ENCODE measurements at regions not wholly inside any gene's neighbourhood (a gene's known extent, or its start where the extent isn't known, plus 50 kb on each side); places are given as distances from the start of the nearest gene placed in this dataset.

- no peak overlapping the region for H3K4me3 Mint-ChIP-seq
- H3K9me3 ChIP-seq (ENCODE audit: control insufficient read depth, low read length, poor library complexity, severe bottlenecking): no peaks in the 10 kb centered on the region
- ATAC-seq: no peak
- no peak overlapping the region for H3K27ac Mint-ChIP-seq
- H3K36me3 Mint-ChIP-seq (ENCODE audit: low read depth): peaks cover 6% of the 10 kb centered on the region
- H3K4me1 Mint-ChIP-seq: no peaks in the 10 kb centered on the region
- H3K27me3 Mint-ChIP-seq: peaks cover 52% of the 10 kb centered on the region
- DNase-seq: no peak
These were observed 161.8 kb upstream of the CLINT1 start for GRCh38 chr5:158020555-158021418.

DNA sequence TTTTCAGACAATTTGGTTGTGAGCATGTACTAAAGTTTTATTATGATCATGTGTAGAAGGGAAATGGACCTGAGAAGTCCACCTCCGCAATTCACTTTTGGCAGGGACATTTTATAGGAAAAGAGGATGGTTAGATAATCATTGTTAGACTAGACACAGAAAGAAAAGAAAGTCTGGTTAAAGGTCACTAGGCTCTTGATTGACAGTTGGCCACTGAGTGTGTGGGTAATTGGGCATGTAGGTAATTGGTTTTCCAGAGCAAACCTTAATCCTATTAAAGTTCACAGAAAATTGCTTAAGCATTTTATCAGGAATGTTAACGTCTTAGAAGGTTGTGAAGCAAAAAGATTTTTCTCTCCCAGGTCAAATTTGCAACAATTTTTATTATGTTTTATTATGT lies 158.5 kb upstream of the CLINT1 start:
- ATAC-seq: no peak
- Mint-ChIP-seq H3K27me3 (peaks cover 54% of the 10 kb centered on the region), H3K4me1 (peaks cover 3% of the 10 kb centered on the region), H3K4me3 (no peak overlapping the region), H3K27ac (no peak overlapping the region), H3K36me3 (ENCODE audit: low read depth) (no peaks in the 10 kb centered on the region)
- DNase-seq: no peak
- H3K9me3 ChIP-seq (ENCODE audit: control insufficient read depth, low read length, poor library complexity, severe bottlenecking): no peaks in the 10 kb centered on the region

GRCh38 chr5:158014372-158014771 lies 155.4 kb upstream of the CLINT1 start:
- DNase-seq (no peak), ATAC-seq (no peak)
- no peak overlapping the region for H3K4me3 Mint-ChIP-seq
- no peak overlapping the region for H3K27ac Mint-ChIP-seq
- H3K9me3 ChIP-seq (ENCODE audit: control insufficient read depth, low read length, poor library complexity, severe bottlenecking): no peaks in the 10 kb centered on the region
- no peaks in the 10 kb centered on the region for H3K36me3 Mint-ChIP-seq (ENCODE audit: low read depth)
- H3K27me3 Mint-ChIP-seq: peaks cover 59% of the 10 kb centered on the region
- H3K4me1 Mint-ChIP-seq: peaks cover 3% of the 10 kb centered on the region

GRCh38 chr5:158013939-158014338 lies 155.0 kb upstream of the CLINT1 start:
- Mint-ChIP-seq H3K27me3 (peaks cover 59% of the 10 kb centered on the region), H3K27ac (no peak overlapping the region), H3K4me3 (no peak overlapping the region), H3K36me3 (ENCODE audit: low read depth) (no peaks in the 10 kb centered on the region), H3K4me1 (peaks cover 3% of the 10 kb centered on the region)
- ATAC-seq: no peak
- no peaks in the 10 kb centered on the region for H3K9me3 ChIP-seq (ENCODE audit: control insufficient read depth, low read length, poor library complexity, severe bottlenecking)
- no peak for DNase-seq

GRCh38 chr5:158013303-158013702 lies 154.4 kb upstream of the CLINT1 start:
- no peaks in the 10 kb centered on the region for H3K9me3 ChIP-seq (ENCODE audit: control insufficient read depth, low read length, poor library complexity, severe bottlenecking)
- Mint-ChIP-seq H3K27me3 (peaks cover 59% of the 10 kb centered on the region), H3K4me1 (peaks cover 3% of the 10 kb centered on the region), H3K27ac (no peak overlapping the region), H3K4me3 (no peak overlapping the region), H3K36me3 (ENCODE audit: low read depth) (no peaks in the 10 kb centered on the region)
- ATAC-seq (no peak), DNase-seq (no peak)

DNA sequence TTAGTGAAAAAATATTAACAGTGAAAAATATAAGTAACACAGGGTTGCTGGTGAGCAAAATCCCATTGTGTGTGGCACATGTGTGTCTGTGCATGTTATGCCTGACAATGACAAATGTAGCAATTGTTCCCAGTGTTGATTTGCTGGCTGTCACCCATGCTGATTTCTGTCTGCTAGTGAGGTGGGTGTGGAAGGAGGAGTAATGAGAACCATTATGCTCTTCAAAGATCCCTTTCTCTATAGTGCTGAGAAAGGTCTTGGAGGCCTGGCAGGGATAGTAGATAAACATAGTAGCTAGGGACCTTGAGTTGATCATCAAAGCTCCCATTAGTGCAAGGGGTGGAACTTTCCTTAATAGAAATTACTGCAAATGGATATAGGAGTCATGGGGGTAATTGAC lies 152.5 kb upstream of the CLINT1 start:
- no peak overlapping the region for H3K4me3 Mint-ChIP-seq
- no peak overlapping the region for H3K27ac Mint-ChIP-seq
- peaks cover 3% of the 10 kb centered on the region for H3K4me1 Mint-ChIP-seq
- DNase-seq (no peak), ATAC-seq (no peak)
- H3K27me3 Mint-ChIP-seq: peaks cover 46% of the 10 kb centered on the region
- no peaks in the 10 kb centered on the region for H3K9me3 ChIP-seq (ENCODE audit: control insufficient read depth, low read length, poor library complexity, severe bottlenecking)
- no peaks in the 10 kb centered on the region for H3K36me3 Mint-ChIP-seq (ENCODE audit: low read depth)

DNA sequence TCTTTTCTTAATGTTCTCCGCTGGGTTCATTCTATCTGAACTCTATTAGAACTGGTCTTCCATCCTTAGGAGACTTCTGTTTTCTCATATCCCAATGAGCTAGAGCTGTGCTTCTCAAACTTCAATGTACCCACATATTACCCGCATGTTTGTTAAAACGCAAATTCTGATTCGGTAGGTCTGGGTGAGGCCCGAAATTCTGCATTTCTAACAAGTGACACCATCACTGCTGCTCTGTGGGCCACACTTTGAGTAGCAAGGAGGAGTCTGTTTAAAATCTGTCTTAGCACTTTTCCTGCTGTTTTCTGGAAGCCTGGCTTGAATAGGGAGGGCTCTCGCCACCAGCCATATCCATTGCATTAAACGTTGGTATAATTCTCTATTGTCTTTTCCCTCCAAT lies 151.9 kb upstream of the CLINT1 start:
- H3K4me1 Mint-ChIP-seq: peaks cover 3% of the 10 kb centered on the region
- no peak overlapping the region for H3K27ac Mint-ChIP-seq
- peaks cover 40% of the 10 kb centered on the region for H3K27me3 Mint-ChIP-seq
- DNase-seq (no peak), ATAC-seq (no peak)
- no peaks in the 10 kb centered on the region for H3K36me3 Mint-ChIP-seq (ENCODE audit: low read depth)
- H3K4me3 Mint-ChIP-seq: no peak overlapping the region
- no peaks in the 10 kb centered on the region for H3K9me3 ChIP-seq (ENCODE audit: control insufficient read depth, low read length, poor library complexity, severe bottlenecking)

GRCh38 chr5:158007336-158007735 lies 148.4 kb upstream of the CLINT1 start:
- no peak for ATAC-seq
- no peaks in the 10 kb centered on the region for H3K36me3 Mint-ChIP-seq (ENCODE audit: low read depth)

DNA sequence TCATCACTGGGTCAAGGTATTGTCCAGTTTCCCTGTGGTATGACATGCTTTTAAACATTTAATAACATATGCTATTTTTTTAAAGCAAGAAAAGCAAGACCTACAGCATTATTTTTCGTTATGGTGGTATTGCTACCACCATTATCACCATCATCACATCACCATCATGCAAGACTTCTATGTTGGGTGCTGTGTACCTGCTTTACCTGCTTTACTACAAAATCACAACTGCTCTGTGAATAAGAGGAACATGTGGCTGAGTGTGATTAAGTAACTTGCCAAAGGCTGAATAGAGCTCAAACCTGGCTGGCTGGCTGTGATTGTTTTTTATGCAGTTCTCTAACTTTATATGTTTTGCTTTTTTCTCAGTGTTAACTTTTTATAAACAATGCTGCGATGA lies 140.8 kb upstream of the CLINT1 start:
- H3K36me3 Mint-ChIP-seq (ENCODE audit: low read depth): peaks cover 2% of the 10 kb centered on the region
- no peaks in the 10 kb centered on the region for H3K9me3 ChIP-seq (ENCODE audit: control insufficient read depth, low read length, poor library complexity, severe bottlenecking)
- DNase-seq: no peak
- H3K4me3 Mint-ChIP-seq: no peak overlapping the region
- peaks cover 34% of the 10 kb centered on the region for H3K27me3 Mint-ChIP-seq
- H3K27ac Mint-ChIP-seq: no peak overlapping the region
- peaks cover 9% of the 10 kb centered on the region for H3K4me1 Mint-ChIP-seq
- no peak for ATAC-seq

More at GRCh38 chr5:158007336-158007735, 148.4 kb upstream of the CLINT1 start:
- no peak for DNase-seq
- H3K9me3 ChIP-seq (ENCODE audit: control insufficient read depth, low read length, poor library complexity, severe bottlenecking): no peaks in the 10 kb centered on the region
- no peak overlapping the region for H3K4me3 Mint-ChIP-seq
- no peaks in the 10 kb centered on the region for H3K4me1 Mint-ChIP-seq
- no peak overlapping the region for H3K27ac Mint-ChIP-seq
- H3K27me3 Mint-ChIP-seq: peaks cover 16% of the 10 kb centered on the region

DNA sequence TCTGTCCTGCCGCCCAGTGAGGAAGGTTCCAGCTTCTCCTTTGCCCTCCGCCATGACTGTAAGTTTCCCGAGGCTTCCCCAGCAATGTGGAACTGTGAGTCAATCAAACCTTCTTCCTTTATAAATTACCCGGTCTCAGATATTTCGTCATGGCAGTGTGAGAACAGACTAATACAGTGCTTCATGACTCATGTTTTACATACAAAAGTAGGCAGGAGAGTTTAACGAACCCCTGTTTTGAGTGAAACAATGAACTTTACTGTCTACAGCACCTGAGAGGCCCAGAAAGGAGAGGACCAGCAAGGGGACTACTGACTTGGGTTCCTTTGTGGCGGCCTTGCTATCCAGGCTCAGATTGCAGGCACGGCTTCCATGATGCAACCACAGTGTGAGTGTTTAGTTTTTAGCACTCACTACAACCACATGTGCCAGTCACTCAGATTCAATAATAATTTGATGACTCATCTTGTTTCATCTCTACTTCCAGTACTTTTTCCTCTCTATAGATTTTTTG lies 139.1 kb upstream of the CLINT1 start:
- Mint-ChIP-seq H3K36me3 (ENCODE audit: low read depth) (peaks cover 2% of the 10 kb centered on the region), H3K4me1 (peaks cover 19% of the 10 kb centered on the region), H3K27me3 (peaks cover 40% of the 10 kb centered on the region), H3K4me3 (no peak overlapping the region), H3K27ac (no peak overlapping the region)
- H3K9me3 ChIP-seq (ENCODE audit: control insufficient read depth, low read length, poor library complexity, severe bottlenecking): no peaks in the 10 kb centered on the region
- ATAC-seq (no peak), DNase-seq (no peak)

- ATAC-seq (peak; percentile 78), DNase-seq (peak in 2 of 3 donors; percentile 10 to 29)
- H3K36me3 Mint-ChIP-seq (ENCODE audit: low read depth): no peaks in the 10 kb centered on the region
- peaks cover 19% of the 10 kb centered on the region for H3K4me1 Mint-ChIP-seq
- H3K9me3 ChIP-seq (ENCODE audit: control insufficient read depth, low read length, poor library complexity, severe bottlenecking): no peaks in the 10 kb centered on the region
- peak overlapping the region; percentile 27 for H3K27ac Mint-ChIP-seq
- peaks cover 41% of the 10 kb centered on the region for H3K27me3 Mint-ChIP-seq
- peak overlapping the region; percentile 87 for H3K4me3 Mint-ChIP-seq
These were observed 136.1 kb upstream of the CLINT1 start for GRCh38 chr5:157994906-157995519.

- Mint-ChIP-seq H3K36me3 (ENCODE audit: low read depth) (no peaks in the 10 kb centered on the region), H3K27me3 (peaks cover 44% of the 10 kb centered on the region), H3K27ac (peak overlapping the region; percentile 27), H3K4me3 (peak overlapping the region; percentile 87), H3K4me1 (peaks cover 18% of the 10 kb centered on the region)
- DNase-seq (peak in 1 of 3 donors; percentile 13), ATAC-seq (peak; percentile 94)
- no peaks in the 10 kb centered on the region for H3K9me3 ChIP-seq (ENCODE audit: control insufficient read depth, low read length, poor library complexity, severe bottlenecking)
These were observed 135.2 kb upstream of the CLINT1 start for GRCh38 chr5:157993986-157994691.

DNA sequence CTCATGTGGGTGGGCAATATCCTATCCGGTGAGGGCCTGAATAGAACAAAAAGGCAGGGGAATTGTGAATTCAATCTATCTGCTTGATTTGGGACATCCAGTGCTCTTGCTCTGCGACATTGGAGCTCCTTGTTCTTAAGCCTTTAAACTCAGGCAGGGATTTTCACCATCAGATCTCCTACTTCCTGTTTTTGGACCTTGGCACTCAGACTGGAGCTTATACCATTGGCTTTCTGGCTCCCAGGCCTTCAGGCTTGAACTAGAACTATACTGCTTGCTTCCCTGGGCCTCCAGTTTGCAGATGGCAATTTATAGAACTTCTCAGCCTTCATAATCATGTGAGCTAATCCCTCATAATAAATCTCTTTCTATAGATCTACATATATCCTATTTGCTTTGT lies 134.3 kb upstream of the CLINT1 start:
- ATAC-seq (no peak), DNase-seq (no peak)
- H3K4me3 Mint-ChIP-seq: no peak overlapping the region
- H3K27ac Mint-ChIP-seq: no peak overlapping the region
- H3K4me1 Mint-ChIP-seq: peaks cover 18% of the 10 kb centered on the region
- H3K36me3 Mint-ChIP-seq (ENCODE audit: low read depth): no peaks in the 10 kb centered on the region
- peaks cover 45% of the 10 kb centered on the region for H3K27me3 Mint-ChIP-seq
- no peaks in the 10 kb centered on the region for H3K9me3 ChIP-seq (ENCODE audit: control insufficient read depth, low read length, poor library complexity, severe bottlenecking)
